ENCODE measurements at regions not wholly inside any gene's neighbourhood (a gene's known extent, or its start where the extent isn't known, plus 50 kb on each side); places are given as distances from the start of the nearest gene placed in this dataset.

- DNase-seq (ENCODE audit: low spot score), result no peak
Observed at GRCh38 chr1:200354243-200354642, 55.6 kb downstream of the ZNF281 start.

GRCh38 chr1:200353232-200353631, 56.6 kb downstream of the ZNF281 start:
- DNase-seq (ENCODE audit: low spot score), result no peak

- peak; percentile 71 for DNase-seq (ENCODE audit: low spot score)
Observed at GRCh38 chr1:200351826-200352549, 57.8 kb downstream of the ZNF281 start.

GRCh38 chr1:200351425-200351824, 58.4 kb downstream of the ZNF281 start:
- DNase-seq (ENCODE audit: low spot score), result no peak

GRCh38 chr1:200346700-200347099, 63.1 kb downstream of the ZNF281 start:
- DNase-seq (ENCODE audit: low spot score), result peak; percentile 30

GRCh38 chr1:200345520-200345919, 64.3 kb downstream of the ZNF281 start:
- no peak for DNase-seq (ENCODE audit: low spot score)

GRCh38 chr1:200343874-200344273, 66.0 kb downstream of the ZNF281 start:
- DNase-seq (ENCODE audit: low spot score), result no peak

- DNase-seq (ENCODE audit: low spot score), result no peak
Observed at GRCh38 chr1:200342511-200343311, 67.1 kb downstream of the ZNF281 start.

GRCh38 chr1:200338451-200338850, 71.4 kb downstream of the ZNF281 start:
- DNase-seq (ENCODE audit: low spot score), result no peak

- DNase-seq (ENCODE audit: low spot score), result no peak
Observed at GRCh38 chr1:200337831-200338230, 72.0 kb downstream of the ZNF281 start.

GRCh38 chr1:200337410-200337809, 72.4 kb downstream of the ZNF281 start:
- no peak for DNase-seq (ENCODE audit: low spot score)

- peak; percentile 17 for DNase-seq (ENCODE audit: low spot score)
Observed at GRCh38 chr1:200336901-200337391, 72.9 kb downstream of the ZNF281 start.

GRCh38 chr1:200336101-200336845, 73.6 kb downstream of the ZNF281 start:
- peak; percentile 73 for DNase-seq (ENCODE audit: low spot score)

GRCh38 chr1:200334661-200335256, 75.1 kb downstream of the ZNF281 start:
- no peak for DNase-seq (ENCODE audit: low spot score)

GRCh38 chr1:200333329-200333728, 76.5 kb downstream of the ZNF281 start:
- DNase-seq (ENCODE audit: low spot score), result no peak

GRCh38 chr1:200332716-200333115, 77.1 kb downstream of the ZNF281 start:
- DNase-seq (ENCODE audit: low spot score), result no peak

GRCh38 chr1:200330741-200331428, 79.0 kb downstream of the ZNF281 start:
- DNase-seq (ENCODE audit: low spot score), result no peak

- no peak for DNase-seq (ENCODE audit: low spot score)
Observed at GRCh38 chr1:200329208-200329882, 80.5 kb downstream of the ZNF281 start.

GRCh38 chr1:200328379-200328778, 81.5 kb downstream of the ZNF281 start:
- DNase-seq (ENCODE audit: low spot score), result no peak

GRCh38 chr1:200323856-200324400, 85.9 kb downstream of the ZNF281 start:
- no peak for DNase-seq (ENCODE audit: low spot score)

All from H4 (cell line).